ENCODE measurements at regions not wholly inside any gene's neighbourhood (a gene's known extent, or its start where the extent isn't known, plus 50 kb on each side); places are given as distances from the start of the nearest gene placed in this dataset.
"Not testable (repeated sequence)": the region's sequence is repeated elsewhere in the genome, so short reads cannot be mapped to it uniquely, and the experiment has no call there.

GRCh38 chr6:27736686-27737085, 175.5 kb downstream of the OR2B2 start:
- DNase-seq (ENCODE audit: low spot score), result no peak

DNA sequence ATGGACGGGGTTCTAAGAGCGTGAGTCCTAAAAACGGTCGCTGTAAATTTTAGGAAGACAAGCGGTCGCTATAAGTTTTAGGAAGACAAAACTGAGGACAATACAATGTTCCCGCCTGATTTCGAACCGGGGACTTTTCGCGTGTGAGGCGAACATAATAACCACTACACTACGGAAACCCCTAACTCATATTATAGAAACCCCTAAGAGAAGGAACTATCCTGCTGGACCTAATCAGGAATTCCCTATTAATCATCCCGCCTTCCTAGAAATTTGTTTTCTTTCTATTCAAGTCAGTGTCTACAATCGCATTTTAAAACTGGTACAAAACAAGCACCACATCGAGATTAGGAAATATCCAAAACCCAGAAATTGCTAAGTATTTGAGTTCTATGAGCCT, 183.8 kb downstream of the OR2B2 start:
- no peak for DNase-seq (ENCODE audit: low spot score)

DNA sequence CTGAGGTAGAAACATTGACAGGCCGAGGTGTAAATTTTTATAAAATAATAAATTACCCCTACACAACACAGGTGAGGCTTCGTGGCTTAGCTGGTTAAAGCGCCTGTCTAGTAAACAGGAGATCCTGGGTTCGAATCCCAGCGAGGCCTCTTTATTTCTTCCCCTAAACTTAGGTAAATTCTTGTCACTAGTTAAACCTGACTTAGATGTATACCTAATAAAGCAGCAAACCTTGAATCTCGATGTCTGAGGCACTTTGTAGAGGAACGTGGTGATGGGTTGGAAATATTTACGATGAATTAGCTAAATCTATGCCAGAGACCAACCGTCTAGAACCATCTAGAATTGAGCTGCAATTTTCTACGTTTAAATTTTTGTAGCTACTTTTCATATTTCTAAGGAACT, 185.6 kb downstream of the OR2B2 start:
- DNase-seq (ENCODE audit: low spot score), result no peak

DNA sequence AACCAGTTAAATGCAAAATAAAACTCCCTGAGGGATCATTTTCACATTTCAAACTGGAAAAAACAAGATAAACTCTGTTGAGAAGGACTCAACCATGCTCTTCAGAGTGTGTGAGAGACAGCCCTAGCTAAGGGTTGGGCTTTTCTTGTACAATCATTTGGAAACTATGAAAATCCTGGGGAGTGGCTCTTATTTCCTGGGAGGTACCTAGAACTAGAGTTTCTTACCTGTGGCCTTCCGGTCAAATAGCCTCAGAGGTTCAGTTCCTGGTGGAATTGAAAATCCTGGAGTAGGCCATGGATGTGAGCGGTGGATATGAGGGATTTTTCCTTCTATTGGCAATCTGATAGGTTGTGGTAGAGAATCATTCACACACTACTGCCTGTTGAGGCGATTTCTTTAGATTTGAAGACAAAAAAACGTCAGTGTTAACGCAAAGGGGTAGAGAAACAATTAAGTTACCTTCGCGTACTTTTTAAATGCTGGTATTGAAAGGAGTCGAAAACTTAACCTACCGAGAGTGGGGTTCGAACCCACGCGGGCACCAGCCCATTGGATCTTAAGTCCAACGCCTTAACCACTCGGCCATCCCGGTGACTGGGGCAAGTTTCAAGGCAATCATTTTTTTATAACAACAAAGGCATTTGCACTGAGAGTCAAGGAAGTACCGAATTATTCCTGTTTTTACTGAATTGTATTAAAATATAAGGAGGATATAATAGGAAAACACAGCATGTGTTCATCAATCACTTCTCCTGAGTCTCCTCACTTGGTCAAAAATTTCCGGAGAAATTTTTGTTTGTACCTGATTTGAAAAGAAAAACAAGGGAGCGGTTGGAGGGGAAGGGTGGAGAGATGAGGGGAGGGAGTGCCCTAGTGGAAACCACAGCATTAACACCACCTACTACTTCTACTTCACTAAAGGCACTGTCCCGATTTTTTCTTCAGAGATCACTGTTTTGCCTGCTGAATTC, 191.3 kb downstream of the OR2B2 start:
- DNase-seq (ENCODE audit: low spot score), result no peak

DNA sequence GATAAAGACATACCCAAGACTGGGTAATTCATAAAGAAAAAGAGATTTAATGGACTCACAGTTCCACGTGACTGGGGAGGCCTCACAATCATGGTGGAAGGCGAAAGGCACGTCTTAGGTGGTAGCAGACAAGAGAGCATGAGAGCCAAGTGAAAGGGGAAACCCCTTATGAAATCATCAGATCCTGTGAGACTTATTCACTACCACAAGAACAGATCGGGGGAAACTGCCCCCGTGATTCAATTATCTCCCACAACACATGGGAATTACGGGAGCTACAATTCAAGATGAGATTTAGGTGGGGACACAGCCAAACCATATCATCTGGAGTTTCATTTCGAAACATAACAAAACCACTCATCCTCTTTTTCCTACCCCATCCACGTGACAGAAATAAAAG, 193.2 kb downstream of the OR2B2 start:
- DNase-seq (ENCODE audit: low spot score), result not testable (repeated sequence)

GRCh38 chr6:27706431-27706830, 205.8 kb downstream of the OR2B2 start:
- no peak for DNase-seq (ENCODE audit: low spot score)

- DNase-seq (ENCODE audit: low spot score), result no peak
Measured at GRCh38 chr6:27700337-27700736, 211.9 kb downstream of the OR2B2 start.

DNA sequence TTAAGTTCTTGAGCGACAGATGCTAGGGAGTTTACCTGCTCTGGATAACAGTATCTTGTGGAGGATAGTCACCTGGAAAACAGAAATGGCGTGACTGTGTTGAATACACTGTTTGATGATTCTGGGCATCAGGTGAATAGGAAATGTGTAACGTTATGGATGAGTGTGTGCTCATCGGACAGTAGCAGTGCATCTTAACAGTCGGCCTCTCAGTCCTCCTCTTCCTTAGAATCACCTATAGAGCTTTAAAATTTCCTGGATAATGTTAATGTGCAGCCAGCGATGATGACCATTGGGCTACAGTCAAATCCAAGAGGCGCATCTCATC, 217.7 kb downstream of the OR2B2 start:
- no peak for DNase-seq (ENCODE audit: low spot score)

- DNase-seq (ENCODE audit: low spot score), result no peak
Measured at GRCh38 chr6:27693766-27694546, 218.2 kb downstream of the OR2B2 start.

GRCh38 chr6:27692133-27692532, 219.2 kb upstream of the ZNF184 start:
- DNase-seq (ENCODE audit: low spot score), result not testable (repeated sequence)

GRCh38 chr6:27688014-27688586, 215.2 kb upstream of the ZNF184 start:
- DNase-seq (ENCODE audit: low spot score), result peak; percentile 65

DNA sequence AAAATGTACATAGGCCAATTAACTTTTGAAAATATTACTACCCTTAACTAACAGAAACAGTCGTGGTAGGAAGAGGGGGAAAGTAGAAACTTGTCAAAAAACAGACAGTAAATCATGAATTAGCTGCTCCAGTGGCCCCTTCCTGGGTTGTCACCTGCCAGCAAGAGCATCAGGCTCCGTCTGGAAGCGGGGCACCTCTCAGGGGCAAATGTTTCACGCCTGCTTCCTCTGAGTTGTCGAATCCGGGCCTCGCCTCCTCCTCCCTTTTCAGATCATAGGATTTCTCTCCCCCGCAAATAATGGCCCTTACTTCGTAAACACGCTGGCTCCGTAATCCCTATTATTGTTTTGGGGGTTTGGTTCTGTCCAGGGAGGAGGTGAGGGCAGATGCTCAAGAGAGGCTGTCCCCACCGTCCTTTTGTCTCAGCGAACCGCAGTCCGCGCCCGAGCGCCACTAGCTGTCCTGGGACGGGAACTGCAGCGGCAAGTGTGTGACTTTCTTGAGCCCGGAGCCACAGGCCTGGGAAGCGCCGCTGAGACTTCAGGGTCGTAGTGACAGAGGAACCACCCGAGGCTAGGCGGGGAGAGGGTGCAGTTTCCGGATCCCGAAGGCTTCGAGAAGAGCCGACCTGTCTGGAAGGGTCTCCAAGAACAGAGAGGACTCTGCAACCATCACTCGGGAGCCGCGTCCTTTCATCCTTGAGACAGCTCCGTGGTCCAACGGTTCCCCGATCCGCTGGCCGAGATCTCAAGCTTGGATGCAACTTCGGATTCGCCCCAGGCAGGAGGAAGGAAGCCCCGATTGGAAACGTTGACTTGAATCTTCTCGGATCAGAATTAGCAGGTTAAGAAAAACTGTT, 214.5 kb upstream of the ZNF184 start:
- DNase-seq (ENCODE audit: low spot score), result peak; percentile 56

DNA sequence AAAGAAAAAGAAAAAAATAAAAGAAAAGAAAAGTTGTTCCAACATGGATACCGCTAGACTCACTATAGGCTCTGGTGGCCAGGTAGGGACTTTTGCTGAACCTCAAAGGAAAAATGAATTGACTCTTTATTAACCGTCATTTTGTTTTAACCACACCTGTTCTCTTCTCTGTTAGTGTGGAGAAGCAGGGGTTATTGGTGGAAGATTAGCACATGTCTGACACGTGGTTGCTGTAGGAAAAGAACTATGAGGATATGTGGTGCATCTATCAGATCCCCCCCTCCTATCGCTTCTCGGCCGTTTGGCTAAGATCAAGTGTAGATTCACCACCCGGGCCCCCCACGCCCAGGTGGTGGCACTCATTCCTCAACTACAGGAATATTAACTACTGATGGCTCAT, 212.4 kb upstream of the ZNF184 start:
- no peak for DNase-seq (ENCODE audit: low spot score)

DNA sequence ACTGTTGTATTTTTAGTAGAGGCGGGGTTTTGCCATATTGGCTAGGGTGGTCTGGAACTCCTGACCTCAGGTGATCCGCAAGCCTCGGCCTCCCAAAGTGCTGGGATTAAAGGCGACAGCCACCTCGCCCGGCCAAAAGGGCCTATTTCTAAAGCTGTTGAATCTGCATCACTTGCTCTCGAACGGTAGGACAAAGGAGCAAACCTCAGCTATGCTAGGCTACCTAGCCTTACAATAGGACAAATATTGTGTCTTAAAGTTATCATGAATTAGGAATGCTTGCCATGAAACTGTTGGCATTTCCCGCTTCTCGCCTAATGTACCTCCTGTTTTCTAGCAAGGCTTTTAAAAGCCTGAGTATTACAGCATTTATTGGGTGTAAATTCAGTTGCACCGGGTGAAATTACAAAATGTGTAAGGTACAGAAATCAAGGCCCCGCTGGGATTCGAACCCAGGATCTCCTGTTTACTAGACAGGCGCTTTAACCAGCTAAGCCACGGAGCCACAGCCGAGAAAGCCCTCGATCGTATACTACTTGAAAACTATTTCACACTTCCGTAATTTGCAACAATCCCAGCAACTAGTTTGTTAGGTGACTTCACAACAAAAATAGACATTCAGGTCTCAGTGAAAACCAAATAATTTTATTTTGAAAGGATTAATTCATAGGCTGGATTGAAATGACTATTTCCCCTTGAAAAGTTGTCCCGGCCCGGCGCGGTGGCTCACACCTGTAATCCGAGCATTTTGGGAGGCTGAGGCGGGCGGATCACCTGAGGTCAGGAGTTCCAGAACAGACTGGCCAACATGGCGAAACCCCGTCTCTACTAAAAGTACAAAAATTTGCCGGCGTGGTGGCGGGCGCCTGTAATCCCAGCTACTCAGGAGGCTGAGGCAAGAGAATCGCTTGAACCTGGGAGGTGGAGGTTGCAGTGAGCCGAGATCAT, 211.6 kb upstream of the ZNF184 start:
- DNase-seq (ENCODE audit: low spot score), result no peak

- no peak for DNase-seq (ENCODE audit: low spot score)
Measured at GRCh38 chr6:27679964-27680694, 207.2 kb upstream of the ZNF184 start.

- DNase-seq (ENCODE audit: low spot score), result no peak
Measured at GRCh38 chr6:27679308-27679963, 206.5 kb upstream of the ZNF184 start.

DNA sequence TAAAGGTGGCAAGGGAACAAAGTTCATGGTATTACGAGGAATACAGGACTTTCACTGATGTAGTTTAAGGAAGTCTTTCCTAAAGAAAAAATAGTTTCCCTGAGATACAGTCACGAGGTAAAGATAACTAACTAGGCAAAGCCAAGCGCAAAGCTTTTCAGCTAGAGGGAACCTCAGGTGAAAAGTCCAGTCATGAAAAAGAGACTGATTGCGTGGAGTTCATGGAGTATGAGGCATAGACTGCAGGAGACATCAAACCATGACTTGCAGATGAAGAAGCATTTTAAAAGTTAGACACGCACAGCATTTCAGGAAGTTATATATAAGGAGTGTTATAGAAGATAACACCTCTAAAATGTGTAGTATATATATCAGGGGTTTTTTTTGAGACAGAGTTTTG, 205.6 kb upstream of the ZNF184 start:
- no peak for DNase-seq (ENCODE audit: low spot score)

DNA sequence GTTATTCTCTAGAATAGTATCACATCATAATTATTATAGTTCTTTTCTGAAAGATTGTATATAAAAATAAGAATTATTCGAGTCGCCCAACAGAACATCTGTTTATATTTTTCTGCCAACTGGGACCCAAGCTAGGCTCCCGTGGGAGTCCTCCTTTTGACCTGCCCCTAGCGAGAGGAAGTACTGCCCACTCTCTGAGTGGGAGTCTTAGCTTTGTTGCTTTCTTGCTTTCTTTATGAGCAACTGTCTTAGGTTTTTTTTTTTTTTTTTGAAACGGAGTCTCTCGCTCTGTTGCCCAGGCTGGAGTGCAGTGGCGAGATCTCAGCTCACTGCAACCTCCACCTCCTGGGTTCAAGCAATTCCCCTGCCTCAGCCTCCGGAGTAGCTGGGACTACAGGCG, 202.0 kb upstream of the ZNF184 start:
- no peak for DNase-seq (ENCODE audit: low spot score)

DNA sequence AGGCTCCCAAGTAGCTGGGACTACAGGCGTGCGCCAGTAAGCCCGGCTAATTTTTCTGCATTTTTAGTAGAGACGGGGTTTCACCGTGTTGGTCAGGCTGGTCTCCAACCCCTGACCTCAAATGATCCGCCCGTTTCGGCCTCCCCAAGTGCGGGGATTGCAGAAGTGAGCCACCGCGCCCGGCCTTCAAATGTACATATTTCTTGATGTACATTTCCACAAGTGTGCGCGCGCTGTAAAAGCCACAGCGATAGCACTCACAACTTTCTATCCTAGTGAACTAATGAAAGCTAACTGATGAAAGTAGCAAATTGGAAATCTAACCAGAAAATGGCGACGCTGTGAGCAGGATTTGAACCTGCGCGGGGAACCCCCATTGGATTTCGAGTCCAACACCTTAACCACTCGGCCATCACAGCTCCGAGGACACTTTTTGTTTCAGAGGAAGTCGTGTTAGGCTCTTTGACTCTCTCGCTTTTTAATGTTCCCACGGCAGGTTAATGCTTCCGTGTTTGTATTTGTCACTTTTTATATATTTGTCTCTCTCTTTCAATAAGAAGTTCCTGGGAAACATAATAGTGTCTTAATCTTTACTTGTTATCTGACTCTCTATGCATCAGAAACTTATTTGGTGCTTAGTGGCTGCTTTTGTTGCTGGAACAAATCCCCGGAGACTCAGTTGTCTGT, 199.4 kb upstream of the ZNF184 start:
- no peak for DNase-seq (ENCODE audit: low spot score)

Data from hematopoietic multipotent progenitor cell treated with erythropoietin and hydrocortisone succinate and interleukin-3 and kit ligand, for 15 days (in vitro differentiated cells).